ENCODE measurements at regions not wholly inside any gene's neighbourhood (a gene's known extent, or its start where the extent isn't known, plus 50 kb on each side); places are given as distances from the start of the nearest gene placed in this dataset.

GRCh38 chr6:6515691-6516607 is 72.6 kb upstream of the LY86 start:
- TF ChIP-seq, protein P1, sequence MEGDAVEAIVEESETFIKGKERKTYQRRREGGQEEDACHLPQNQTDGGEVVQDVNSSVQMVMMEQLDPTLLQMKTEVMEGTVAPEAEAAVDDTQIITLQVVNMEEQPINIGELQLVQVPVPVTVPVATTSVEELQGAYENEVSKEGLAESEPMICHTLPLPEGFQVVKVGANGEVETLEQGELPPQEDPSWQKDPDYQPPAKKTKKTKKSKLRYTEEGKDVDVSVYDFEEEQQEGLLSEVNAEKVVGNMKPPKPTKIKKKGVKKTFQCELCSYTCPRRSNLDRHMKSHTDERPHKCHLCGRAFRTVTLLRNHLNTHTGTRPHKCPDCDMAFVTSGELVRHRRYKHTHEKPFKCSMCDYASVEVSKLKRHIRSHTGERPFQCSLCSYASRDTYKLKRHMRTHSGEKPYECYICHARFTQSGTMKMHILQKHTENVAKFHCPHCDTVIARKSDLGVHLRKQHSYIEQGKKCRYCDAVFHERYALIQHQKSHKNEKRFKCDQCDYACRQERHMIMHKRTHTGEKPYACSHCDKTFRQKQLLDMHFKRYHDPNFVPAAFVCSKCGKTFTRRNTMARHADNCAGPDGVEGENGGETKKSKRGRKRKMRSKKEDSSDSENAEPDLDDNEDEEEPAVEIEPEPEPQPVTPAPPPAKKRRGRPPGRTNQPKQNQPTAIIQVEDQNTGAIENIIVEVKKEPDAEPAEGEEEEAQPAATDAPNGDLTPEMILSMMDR (IDR thresholded peaks at IDR 0.05 in 8 of 11, conservative IDR thresholded peaks at IDR 0.05 in 3 of 11), result no peak
- TF ChIP-seq POLR2A (IDR thresholded peaks at IDR 0.05), result no peak
